ENCODE measurements at regions not wholly inside any gene's neighbourhood (a gene's known extent, or its start where the extent isn't known, plus 50 kb on each side); places are given as distances from the start of the nearest gene placed in this dataset.

DNA sequence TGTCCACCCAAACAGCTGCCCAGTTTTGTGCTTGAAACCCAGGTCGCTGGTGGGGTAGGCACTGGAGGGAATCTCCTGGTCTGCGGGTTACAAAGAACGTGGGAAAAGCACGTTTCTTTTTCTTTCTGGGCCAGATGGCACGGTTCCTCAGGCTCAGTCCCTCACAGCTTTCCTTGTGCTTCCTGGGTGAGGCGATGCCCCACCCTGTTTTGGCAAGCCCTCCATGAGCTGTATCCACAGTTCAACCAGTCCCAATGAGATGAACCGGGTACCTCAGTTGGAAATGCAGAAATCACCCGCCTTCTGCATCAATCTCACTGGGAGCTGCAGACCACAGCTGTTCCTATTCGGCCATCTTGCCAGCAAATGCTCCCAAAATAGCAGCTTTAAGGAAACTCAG lies 51.4 kb upstream of the TMTC2 start:
- no peak for TF ChIP-seq RAD21 (IDR thresholded peaks at IDR 0.05; ENCODE audit: low read length)
- TF ChIP-seq, protein P1, sequence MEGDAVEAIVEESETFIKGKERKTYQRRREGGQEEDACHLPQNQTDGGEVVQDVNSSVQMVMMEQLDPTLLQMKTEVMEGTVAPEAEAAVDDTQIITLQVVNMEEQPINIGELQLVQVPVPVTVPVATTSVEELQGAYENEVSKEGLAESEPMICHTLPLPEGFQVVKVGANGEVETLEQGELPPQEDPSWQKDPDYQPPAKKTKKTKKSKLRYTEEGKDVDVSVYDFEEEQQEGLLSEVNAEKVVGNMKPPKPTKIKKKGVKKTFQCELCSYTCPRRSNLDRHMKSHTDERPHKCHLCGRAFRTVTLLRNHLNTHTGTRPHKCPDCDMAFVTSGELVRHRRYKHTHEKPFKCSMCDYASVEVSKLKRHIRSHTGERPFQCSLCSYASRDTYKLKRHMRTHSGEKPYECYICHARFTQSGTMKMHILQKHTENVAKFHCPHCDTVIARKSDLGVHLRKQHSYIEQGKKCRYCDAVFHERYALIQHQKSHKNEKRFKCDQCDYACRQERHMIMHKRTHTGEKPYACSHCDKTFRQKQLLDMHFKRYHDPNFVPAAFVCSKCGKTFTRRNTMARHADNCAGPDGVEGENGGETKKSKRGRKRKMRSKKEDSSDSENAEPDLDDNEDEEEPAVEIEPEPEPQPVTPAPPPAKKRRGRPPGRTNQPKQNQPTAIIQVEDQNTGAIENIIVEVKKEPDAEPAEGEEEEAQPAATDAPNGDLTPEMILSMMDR (conservative IDR thresholded peaks at IDR 0.05; ENCODE audit: low read depth, low read length) = no peak
